ENCODE measurements at regions not wholly inside any gene's neighbourhood (a gene's known extent, or its start where the extent isn't known, plus 50 kb on each side); places are given as distances from the start of the nearest gene placed in this dataset.
"Not testable (repeated sequence)": the region's sequence is repeated elsewhere in the genome, so short reads cannot be mapped to it uniquely, and the experiment has no call there.

DNA sequence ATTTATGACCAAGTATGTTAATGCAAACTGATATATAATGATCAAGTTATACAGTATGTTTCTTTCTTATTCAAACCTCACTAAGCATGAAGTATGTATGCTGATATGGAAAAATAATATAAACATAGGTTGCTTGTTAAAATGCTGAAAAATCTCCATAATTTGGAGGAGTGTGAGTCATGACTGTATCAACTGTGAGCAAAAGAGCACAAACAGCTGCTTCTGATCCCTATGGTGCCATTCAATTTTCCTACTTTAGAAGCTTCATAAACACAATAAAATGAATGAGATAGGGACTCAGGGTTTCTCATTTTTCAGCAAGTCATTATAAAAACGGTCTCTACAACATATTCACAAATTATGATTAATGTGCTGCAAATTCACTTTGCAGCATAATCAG is 129.9 kb upstream of the TFPI start:
- Mint-ChIP-seq H3K4me3 (no peak overlapping the region), H3K36me3 (ENCODE audit: low read depth) (no peaks in the 10 kb centered on the region), H3K27me3 (no peaks in the 10 kb centered on the region), H3K4me1 (no peaks in the 10 kb centered on the region), H3K9me3 (no peaks in the 10 kb centered on the region), H3K27ac (no peak overlapping the region)
- CTCF ChIA-PET = no interaction called here
- ATAC-seq (ENCODE audit: low read depth) (no peak), DNase-seq (no peak)
- POLR2A ChIA-PET = no interaction called here
- intact Hi-C loops (cut with micrococcal nuclease) = no loop called here
- TF ChIP-seq, protein P1, sequence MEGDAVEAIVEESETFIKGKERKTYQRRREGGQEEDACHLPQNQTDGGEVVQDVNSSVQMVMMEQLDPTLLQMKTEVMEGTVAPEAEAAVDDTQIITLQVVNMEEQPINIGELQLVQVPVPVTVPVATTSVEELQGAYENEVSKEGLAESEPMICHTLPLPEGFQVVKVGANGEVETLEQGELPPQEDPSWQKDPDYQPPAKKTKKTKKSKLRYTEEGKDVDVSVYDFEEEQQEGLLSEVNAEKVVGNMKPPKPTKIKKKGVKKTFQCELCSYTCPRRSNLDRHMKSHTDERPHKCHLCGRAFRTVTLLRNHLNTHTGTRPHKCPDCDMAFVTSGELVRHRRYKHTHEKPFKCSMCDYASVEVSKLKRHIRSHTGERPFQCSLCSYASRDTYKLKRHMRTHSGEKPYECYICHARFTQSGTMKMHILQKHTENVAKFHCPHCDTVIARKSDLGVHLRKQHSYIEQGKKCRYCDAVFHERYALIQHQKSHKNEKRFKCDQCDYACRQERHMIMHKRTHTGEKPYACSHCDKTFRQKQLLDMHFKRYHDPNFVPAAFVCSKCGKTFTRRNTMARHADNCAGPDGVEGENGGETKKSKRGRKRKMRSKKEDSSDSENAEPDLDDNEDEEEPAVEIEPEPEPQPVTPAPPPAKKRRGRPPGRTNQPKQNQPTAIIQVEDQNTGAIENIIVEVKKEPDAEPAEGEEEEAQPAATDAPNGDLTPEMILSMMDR (IDR thresholded peaks at IDR 0.05) = no peak

DNA sequence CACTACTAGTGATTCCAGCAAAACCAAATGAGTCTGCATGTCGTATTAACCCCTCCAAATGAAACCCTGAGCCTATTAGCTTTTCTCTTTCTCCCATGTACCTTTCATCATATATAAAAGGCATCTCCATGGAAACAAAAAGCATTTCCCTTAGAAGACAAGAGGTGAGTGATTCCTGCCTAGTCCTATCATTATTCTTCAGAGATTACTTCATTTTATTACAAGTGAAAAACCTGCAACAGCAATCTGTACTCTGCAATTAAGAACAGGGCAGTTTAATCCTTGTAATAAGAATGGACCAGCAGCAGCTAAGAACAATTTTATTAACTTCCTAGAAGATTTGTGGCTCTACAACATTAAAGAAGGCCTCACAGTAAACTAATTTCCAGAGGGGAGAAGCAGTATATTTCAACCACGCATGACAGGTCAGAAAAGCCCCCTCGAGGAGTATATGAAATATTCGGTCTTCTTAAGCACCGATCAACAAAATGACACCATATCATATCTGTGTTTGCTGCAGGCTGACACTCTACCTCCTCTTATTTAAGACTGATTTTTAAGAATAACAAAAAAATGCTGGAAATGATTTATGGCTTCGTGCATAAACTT is 132.3 kb upstream of the TFPI start:
- TF ChIP-seq, protein P1 (IDR thresholded peaks at IDR 0.05) = no peak
- intact Hi-C loops (cut with micrococcal nuclease) = no loop called here
- H3K27ac Mint-ChIP-seq = no peak overlapping the region
- no peak overlapping the region for H3K4me3 Mint-ChIP-seq
- H3K27me3 Mint-ChIP-seq = no peaks in the 10 kb centered on the region
- no peaks in the 10 kb centered on the region for H3K4me1 Mint-ChIP-seq
- POLR2A ChIA-PET = no interaction called here
- CTCF ChIA-PET = no interaction called here
- ATAC-seq (ENCODE audit: low read depth) (no peak), DNase-seq (no peak)
- H3K9me3 Mint-ChIP-seq = peaks cover 1% of the 10 kb centered on the region
- no peaks in the 10 kb centered on the region for H3K36me3 Mint-ChIP-seq (ENCODE audit: low read depth)

DNA sequence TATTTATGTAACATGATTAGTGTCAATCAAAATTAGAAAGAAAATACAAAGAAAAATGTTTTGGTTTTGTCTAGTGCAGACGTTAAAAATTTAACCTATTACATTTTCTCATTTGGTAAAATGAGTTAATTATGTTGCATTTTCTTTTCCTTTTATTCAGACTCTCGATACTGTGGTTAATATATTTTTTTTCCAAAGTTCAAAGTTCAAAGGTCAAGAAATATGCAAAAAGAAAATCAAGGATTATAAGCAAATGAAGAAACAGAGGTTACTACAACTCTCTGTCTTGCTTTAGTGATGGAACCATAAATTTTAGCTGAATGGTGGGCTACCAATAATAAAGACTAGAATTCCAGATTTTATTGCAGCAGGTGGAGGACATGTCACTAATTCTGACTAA is 133.3 kb upstream of the TFPI start:
- no peak for ATAC-seq (ENCODE audit: low read depth)
- Mint-ChIP-seq H3K4me3 (no peak overlapping the region), H3K27me3 (no peaks in the 10 kb centered on the region), H3K27ac (no peak overlapping the region), H3K4me1 (no peaks in the 10 kb centered on the region), H3K9me3 (peaks cover 1% of the 10 kb centered on the region), H3K36me3 (ENCODE audit: low read depth) (no peaks in the 10 kb centered on the region)
- POLR2A ChIA-PET = no interaction called here
- TF ChIP-seq, protein P1 (IDR thresholded peaks at IDR 0.05) = no peak
- CTCF ChIA-PET = no interaction called here
- intact Hi-C loops (cut with micrococcal nuclease) = no loop called here
- no peak for DNase-seq

DNA sequence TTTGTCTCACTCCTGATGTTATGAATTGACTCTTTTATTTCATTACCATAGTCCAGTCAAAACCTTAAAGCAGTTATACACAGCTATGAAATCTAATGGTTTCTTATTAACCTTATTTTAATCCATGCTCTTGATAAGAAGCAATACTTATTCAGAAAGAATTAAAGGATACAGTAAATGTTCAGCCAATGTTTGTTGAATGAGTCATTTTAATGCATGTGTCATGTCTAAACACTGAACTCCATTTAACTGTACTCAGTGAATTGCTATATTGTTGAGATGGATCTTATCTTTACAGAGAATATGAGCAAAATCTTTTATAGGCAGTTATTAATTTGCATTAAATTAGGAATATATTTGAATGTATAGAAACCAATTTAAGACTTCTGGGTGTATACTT is 135.1 kb upstream of the TFPI start:
- peaks cover 1% of the 10 kb centered on the region for H3K9me3 Mint-ChIP-seq
- POLR2A ChIA-PET = no interaction called here
- H3K4me3 Mint-ChIP-seq = no peak overlapping the region
- intact Hi-C loops (cut with micrococcal nuclease) = no loop called here
- no peak overlapping the region for H3K27ac Mint-ChIP-seq
- no peaks in the 10 kb centered on the region for H3K4me1 Mint-ChIP-seq
- ATAC-seq (ENCODE audit: low read depth) (no peak), DNase-seq (no peak)
- no peaks in the 10 kb centered on the region for H3K36me3 Mint-ChIP-seq (ENCODE audit: low read depth)
- no peaks in the 10 kb centered on the region for H3K27me3 Mint-ChIP-seq
- CTCF ChIA-PET = no interaction called here
- TF ChIP-seq, protein P1 (IDR thresholded peaks at IDR 0.05) = no peak

DNA sequence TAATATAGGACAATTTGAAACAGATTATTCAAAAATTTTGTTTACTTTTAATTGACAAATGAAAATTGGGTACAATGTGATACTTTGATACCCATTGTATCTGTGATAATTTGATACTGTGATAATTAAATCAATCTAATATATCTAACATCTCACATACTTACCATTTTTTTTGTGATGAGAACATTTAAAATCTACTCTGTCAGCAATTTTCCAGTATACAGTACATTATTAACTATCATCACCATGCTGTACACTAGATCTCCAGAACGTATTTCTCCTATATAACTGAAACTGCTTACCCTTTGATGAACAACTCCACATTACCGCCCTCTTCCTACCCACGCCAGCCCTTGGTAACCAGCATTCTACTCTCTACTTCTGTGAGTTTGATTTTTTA is 139.7 kb upstream of the TFPI start:
- ATAC-seq (ENCODE audit: low read depth) (no peak), DNase-seq (no peak)
- no peaks in the 10 kb centered on the region for H3K4me1 Mint-ChIP-seq
- peaks cover 1% of the 10 kb centered on the region for H3K9me3 Mint-ChIP-seq
- TF ChIP-seq, protein P1 (IDR thresholded peaks at IDR 0.05) = no peak
- intact Hi-C loops (cut with micrococcal nuclease) = no loop called here
- H3K27ac Mint-ChIP-seq = no peak overlapping the region
- ChIA-PET POLR2A (no interaction called here), CTCF (no interaction called here)
- no peaks in the 10 kb centered on the region for H3K27me3 Mint-ChIP-seq
- H3K36me3 Mint-ChIP-seq (ENCODE audit: low read depth) = no peaks in the 10 kb centered on the region
- H3K4me3 Mint-ChIP-seq = no peak overlapping the region

DNA sequence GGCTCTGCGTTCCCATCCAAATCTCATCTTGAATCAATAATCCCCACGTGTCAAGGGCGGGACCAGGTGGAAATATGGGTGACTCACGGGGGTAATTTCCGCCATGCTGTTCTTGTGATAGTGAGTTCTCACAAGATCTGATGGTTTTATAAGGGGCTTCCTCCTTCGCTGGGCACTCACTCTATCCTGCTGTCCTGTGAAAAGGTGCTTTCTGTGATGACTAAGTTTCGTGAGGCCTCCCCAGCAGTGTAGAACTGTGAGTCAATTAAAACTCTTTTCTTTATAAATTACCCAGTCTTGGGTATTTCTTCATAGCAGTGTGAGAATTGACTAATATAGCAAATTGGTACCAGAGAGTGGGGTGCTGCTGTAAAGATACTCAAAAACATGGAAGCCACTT is 142.4 kb upstream of the TFPI start:
- DNase-seq; H3K27ac Mint-ChIP-seq; H3K27me3 Mint-ChIP-seq; H3K4me1 Mint-ChIP-seq; CTCF ChIA-PET; H3K4me3 Mint-ChIP-seq; intact Hi-C loops (cut with micrococcal nuclease); H3K36me3 Mint-ChIP-seq (ENCODE audit: low read depth); H3K9me3 Mint-ChIP-seq; POLR2A ChIA-PET; ATAC-seq (ENCODE audit: low read depth): not testable (repeated sequence)
